ENCODE measurements at regions not wholly inside any gene's neighbourhood (a gene's known extent, or its start where the extent isn't known, plus 50 kb on each side); places are given as distances from the start of the nearest gene placed in this dataset.

DNA sequence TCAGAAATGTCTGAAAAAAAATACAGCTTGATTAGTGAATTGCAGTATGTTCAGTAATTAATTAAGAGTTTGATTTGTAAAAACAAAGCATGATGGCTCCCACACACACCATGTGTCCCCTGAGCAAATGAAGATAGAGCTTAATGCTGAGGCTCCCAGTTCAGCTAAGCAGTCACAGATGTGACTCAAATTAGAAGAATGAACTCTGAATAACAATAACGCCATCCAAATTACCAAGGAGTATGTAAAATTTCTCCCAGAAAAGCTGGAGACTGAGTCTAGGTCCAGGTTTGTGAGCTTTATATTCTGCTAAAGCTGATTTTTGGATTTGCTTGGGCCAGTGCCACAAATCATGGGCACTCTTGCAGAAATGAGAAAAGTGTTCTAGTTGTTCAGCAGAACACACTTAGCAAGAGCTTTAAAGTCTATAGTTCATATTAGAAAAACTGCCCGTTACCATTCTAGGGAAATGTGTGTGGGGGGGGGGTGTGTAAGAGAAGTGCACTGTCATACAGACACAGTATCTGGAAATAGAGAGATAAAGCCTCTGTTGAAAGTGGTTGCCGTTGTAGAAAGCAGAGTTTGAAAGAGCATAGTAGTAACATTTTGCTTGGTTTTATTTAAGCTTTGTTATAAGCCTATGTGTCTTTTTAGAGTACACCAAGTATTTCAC is 253.1 kb downstream of the BCAT1 start:
- POLR2A ChIA-PET: interaction anchor here (0.6 kb wide), 1 partner anchor 20 kb away, joined by 4 read pairs; no protein-coding TSS in a partner anchor
- no peaks in the 10 kb centered on the region for H3K27me3 Mint-ChIP-seq
- CTCF ChIA-PET: interaction anchor here (0.6 to 0.8 kb wide), 2 partner anchors 16 to 24 kb away, joined by 3 read pairs; no protein-coding TSS in a partner anchor

GRCh38 chr12:24695103-24695502 is 253.8 kb downstream of the BCAT1 start:
- DNase-seq: no peak
- Mint-ChIP-seq H3K27ac (no peak overlapping the region), H3K9me3 (ENCODE audit: insufficient read depth) (no peaks in the 10 kb centered on the region), H3K27me3 (no peaks in the 10 kb centered on the region), H3K4me3 (no peak overlapping the region), H3K4me1 (no peaks in the 10 kb centered on the region)
- no peaks in the 10 kb centered on the region for H4K20me1 ChIP-seq (ENCODE audit: control insufficient read depth, insufficient read depth, low read length, poor library complexity, severe bottlenecking)
- POLR2A ChIA-PET: no interaction called here
- H3K4me3 ChIP-seq (ENCODE audit: control extremely low read depth in 1 of 5, extremely low read depth in 1 of 5, insufficient read depth in 1 of 5, low read depth in 2 of 5, low read length in 4 of 5): no peak overlapping the region
- no peak for TF ChIP-seq CTCF (IDR thresholded peaks at IDR 0.05)
- no peak for TF ChIP-seq EZH2 (IDR thresholded peaks at IDR 0.05; ENCODE audit: borderline replicate concordance, insufficient read depth, low read depth, low read length, poor library complexity, severe bottlenecking)
- H3K79me2 ChIP-seq (ENCODE audit: control insufficient read depth, insufficient read depth, low read length): no peaks in the 10 kb centered on the region
- no peak overlapping the region for H3K4me2 ChIP-seq (replicated peaks; ENCODE audit: low read depth, low read length, poor library complexity, severe bottlenecking)
- no peaks in the 10 kb centered on the region for H3K9me3 ChIP-seq (ENCODE audit: control extremely low read depth in 1 of 3, control insufficient read depth in 2 of 3, insufficient read depth in 1 of 3, low read length in 2 of 3)
- no peak overlapping the region for H3K9ac ChIP-seq (ENCODE audit: low read length)
- H3K27me3 ChIP-seq (replicated peaks in 1 of 4; ENCODE audit: control extremely low read depth in 1 of 4, control insufficient read depth in 3 of 4, insufficient read depth in 4 of 4, low read length in 3 of 4): no peaks in the 10 kb centered on the region
- no peak overlapping the region for H3K27ac ChIP-seq (ENCODE audit: low read length in 2 of 2)
- intact Hi-C loops (cut with micrococcal nuclease): no loop called here
- CTCF ChIA-PET: no interaction called here
- H3K4me1 ChIP-seq (ENCODE audit: control insufficient read depth in 2 of 2, insufficient read depth in 2 of 2, low read length in 2 of 2): no peaks in the 10 kb centered on the region
- no peaks in the 10 kb centered on the region for H3K36me3 ChIP-seq (replicated peaks in 1 of 2; ENCODE audit: control extremely low read depth in 1 of 2, control insufficient read depth in 1 of 2, extremely low read depth in 1 of 2, insufficient read depth in 2 of 2, low read length in 1 of 2)
- no peak overlapping the region for H2AFZ ChIP-seq (ENCODE audit: insufficient read depth, low read depth, low read length, poor library complexity, severe bottlenecking)
- no peak for ATAC-seq (ENCODE audit: low read depth)
- WGBS (ENCODE audit: insufficient coverage): 100% methylated on average over 1 of the region's 4 CpGs

More for the DNA sequence above, 253.1 kb downstream of the BCAT1 start:
- H3K4me1 ChIP-seq (ENCODE audit: control insufficient read depth in 2 of 2, insufficient read depth in 2 of 2, low read length in 2 of 2): no peaks in the 10 kb centered on the region
- TF ChIP-seq CTCF (IDR thresholded peaks at IDR 0.05) (no peak), EZH2 (IDR thresholded peaks at IDR 0.05; ENCODE audit: borderline replicate concordance, insufficient read depth, low read depth, low read length, poor library complexity, severe bottlenecking) (no peak)
- Mint-ChIP-seq H3K4me1 (no peaks in the 10 kb centered on the region), H3K4me3 (no peak overlapping the region), H3K9me3 (ENCODE audit: insufficient read depth) (no peaks in the 10 kb centered on the region), H3K27ac (no peak overlapping the region)
- no peaks in the 10 kb centered on the region for H4K20me1 ChIP-seq (ENCODE audit: control insufficient read depth, insufficient read depth, low read length, poor library complexity, severe bottlenecking)
- no peak overlapping the region for H3K4me3 ChIP-seq (ENCODE audit: control extremely low read depth in 1 of 5, extremely low read depth in 1 of 5, insufficient read depth in 1 of 5, low read depth in 2 of 5, low read length in 4 of 5)
- 33% methylated on average over 1 of the region's 3 CpGs for WGBS (ENCODE audit: insufficient coverage)
- ATAC-seq (ENCODE audit: low read depth): no peak
- no peak overlapping the region for H3K9ac ChIP-seq (ENCODE audit: low read length)
- H3K36me3 ChIP-seq (replicated peaks in 1 of 2; ENCODE audit: control extremely low read depth in 1 of 2, control insufficient read depth in 1 of 2, extremely low read depth in 1 of 2, insufficient read depth in 2 of 2, low read length in 1 of 2): no peaks in the 10 kb centered on the region
- no peak overlapping the region for H3K4me2 ChIP-seq (replicated peaks; ENCODE audit: low read depth, low read length, poor library complexity, severe bottlenecking)
- no peak overlapping the region for H2AFZ ChIP-seq (ENCODE audit: insufficient read depth, low read depth, low read length, poor library complexity, severe bottlenecking)
- no peaks in the 10 kb centered on the region for H3K79me2 ChIP-seq (ENCODE audit: control insufficient read depth, insufficient read depth, low read length)
- intact Hi-C loops (cut with micrococcal nuclease): no loop called here
- H3K27me3 ChIP-seq (replicated peaks in 1 of 4; ENCODE audit: control extremely low read depth in 1 of 4, control insufficient read depth in 3 of 4, insufficient read depth in 4 of 4, low read length in 3 of 4): no peaks in the 10 kb centered on the region
- H3K27ac ChIP-seq (ENCODE audit: low read length in 2 of 2): no peak overlapping the region
- no peaks in the 10 kb centered on the region for H3K9me3 ChIP-seq (ENCODE audit: control extremely low read depth in 1 of 3, control insufficient read depth in 2 of 3, insufficient read depth in 1 of 3, low read length in 2 of 3)
- DNase-seq: no peak
